OCI-LY7 (cell line): ENCODE measurements at regions not wholly inside any gene's neighbourhood (a gene's known extent, or its start where the extent isn't known, plus 50 kb on each side); places are given as distances from the start of the nearest gene placed in this dataset.

Source experiments
- BruUV-seq: library from RNA; stranded (reverse); fragments of 400-500 nt; replicated peaks from 2 replicates; lab custom pipeline; 2021; lab: Mats Ljungman, UMichigan
- CTCF ChIA-PET: fragments of 300-600 bp; sonication (Branson Sonifier 250); formaldehyde crosslinking; loops from one replicate; lab custom pipeline; 2022; ENCODE audit warnings: antibody characterized with exemption; ENCODE audit not compliant: unreplicated experiment; lab: Charles Lee
- POLR2A ChIA-PET: fragments of 300-600 bp; sonication (Branson Sonifier 250); formaldehyde crosslinking; loops from one replicate; lab custom pipeline; 2022; ENCODE audit warnings: antibody characterized with exemption; lab: Charles Lee
- DNase-seq: peaks from one replicate; pipeline ENCODE4 v3.0.0-alpha.2; 2015; ENCODE audit warnings: low spot score
- H2AFZ ChIP-seq: fragments of 200-600 bp; sonication (generic), shearing (Covaris generic); 2 replicates; pipeline ENCODE4 v1.6.1; 2014; ENCODE audit warnings: mild to moderate bottlenecking, antibody characterized with exemption, low read length, moderate library complexity
- H3K27ac ChIP-seq: fragments of 200-600 bp; sonication (generic); 2 replicates; pipeline ENCODE4 v1.5.1; 2014; ENCODE audit warnings: mixed run types, low read depth, mild to moderate bottlenecking, moderate library complexity, low read length, inconsistent platforms; ENCODE audit not compliant: poor library complexity, severe bottlenecking
- H3K36me3 ChIP-seq: fragments of 200-600 bp; sonication (generic); 2 replicates; pipeline ENCODE4 v1.6.1; 2014; ENCODE audit warnings: mild to moderate bottlenecking, antibody characterized with exemption, low read length, moderate library complexity, mixed read lengths; ENCODE audit not compliant: insufficient read depth
- H3K4me1 ChIP-seq: fragments of 200-600 bp; sonication (generic); 2 replicates; pipeline ENCODE4 v1.5.1; 2014; ENCODE audit warnings: mild to moderate bottlenecking, low read length; ENCODE audit not compliant: insufficient read depth, poor library complexity, severe bottlenecking
- H3K4me2 ChIP-seq: fragments of 200-600 bp; sonication (generic); 2 replicates; pipeline ENCODE4 v1.6.1; 2014; ENCODE audit warnings: mild to moderate bottlenecking, low read length
- H3K4me3 ChIP-seq: fragments of 200-600 bp; sonication (generic); 2 replicates; pipeline ENCODE4 v1.5.1; 2014; ENCODE audit warnings: mild to moderate bottlenecking, low read depth, low read length; ENCODE audit not compliant: poor library complexity, severe bottlenecking
- H3K79me2 ChIP-seq: fragments of 200-600 bp; sonication (generic); 2 replicates; pipeline ENCODE4 v1.6.1; 2016; ENCODE audit warnings: low read depth, mild to moderate bottlenecking, low read length, moderate library complexity, mixed read lengths; ENCODE audit not compliant: insufficient read depth
- H3K9me2 ChIP-seq: fragments of 200-600 bp; sonication (generic); 2 replicates; pipeline ENCODE4 v1.6.1; 2016; ENCODE audit warnings: mild to moderate bottlenecking, low read length, mixed read lengths; ENCODE audit not compliant: insufficient read depth
- H3K9me3 ChIP-seq: fragments of 200-600 bp; sonication (generic); 2 replicates; pipeline ENCODE4 v1.6.1; 2014; ENCODE audit warnings: mild to moderate bottlenecking, mixed run types, low read length, mixed read lengths
- H4K20me1 ChIP-seq: fragments of 200-600 bp; sonication (generic); 2 replicates; pipeline ENCODE4 v1.6.1; 2014; ENCODE audit warnings: mild to moderate bottlenecking, antibody characterized with exemption, low read length, moderate library complexity, mixed read lengths; ENCODE audit not compliant: insufficient read depth
- CTCF ChIP-seq: fragments of 200-600 bp; sonication (generic); conservative IDR thresholded peaks from 2 replicates; pipeline ENCODE4 v1.5.1; 2014; ENCODE audit warnings: mild to moderate bottlenecking, antibody characterized with exemption, low read length, moderate library complexity, mixed read lengths
- EZH2phosphoT487 ChIP-seq: fragments of 200-600 bp; sonication (generic); IDR thresholded peaks from 2 replicates; pipeline ENCODE4 v1.6.1; 2018; ENCODE audit warnings: low read depth, borderline replicate concordance, mild to moderate bottlenecking, mixed run types, antibody characterized with exemption, low read length, moderate library complexity, mixed read lengths
- intact Hi-C: fragments of 100-400 bp; cut with micrococcal nuclease; formaldehyde crosslinking; loops from one replicate; pipeline ENCODE4 v1.10.0; 2022; ENCODE audit not compliant: unreplicated experiment

GRCh38 chr10:112006831-112007230 lies 176.7 kb downstream of the GPAM start:
- Histone ChIP-seq H3K4me1 (no peaks in the 10 kb centered on the region), H3K4me2 (no peak overlapping the region), H3K9me3 (no peaks in the 10 kb centered on the region), H3K27ac (no peak overlapping the region), H3K36me3 (no peaks in the 10 kb centered on the region), H2AFZ (no peak overlapping the region), H4K20me1 (no peaks in the 10 kb centered on the region), H3K9me2 (no peaks in the 10 kb centered on the region), H3K4me3 (no peak overlapping the region), H3K79me2 (no peaks in the 10 kb centered on the region)
- BruUV-seq, result no TSS peak
- no peak for DNase-seq
- ChIA-PET CTCF (interaction anchor here (0.6 kb wide), 1 partner anchor 18 kb away, joined by 3 read pairs; no protein-coding TSS in a partner anchor), POLR2A (no interaction called here)
- TF ChIP-seq CTCF (no peak), EZH2phosphoT487 (no peak)
- intact Hi-C loops, result no loop called here

GRCh38 chr10:112022196-112022595 lies 161.4 kb downstream of the GPAM start:
- no peak for TF ChIP-seq EZH2phosphoT487
- TF ChIP-seq CTCF, result no peak
- Histone ChIP-seq H3K9me3 (no peaks in the 10 kb centered on the region), H4K20me1 (no peaks in the 10 kb centered on the region), H3K4me2 (no peak overlapping the region), H3K79me2 (no peaks in the 10 kb centered on the region), H3K4me3 (no peak overlapping the region), H3K9me2 (no peaks in the 10 kb centered on the region), H2AFZ (no peak overlapping the region), H3K4me1 (no peaks in the 10 kb centered on the region), H3K36me3 (no peaks in the 10 kb centered on the region), H3K27ac (no peak overlapping the region)
- CTCF ChIA-PET, result no interaction called here
- no TSS peak for BruUV-seq
- POLR2A ChIA-PET, result no interaction called here
- intact Hi-C loops, result no loop called here
- DNase-seq, result no peak

- Histone ChIP-seq H3K4me3 (no peak overlapping the region), H3K27ac (no peak overlapping the region), H4K20me1 (no peaks in the 10 kb centered on the region), H3K36me3 (no peaks in the 10 kb centered on the region), H3K79me2 (no peaks in the 10 kb centered on the region), H3K4me1 (no peaks in the 10 kb centered on the region), H3K4me2 (no peak overlapping the region), H3K9me2 (no peaks in the 10 kb centered on the region), H3K9me3 (no peaks in the 10 kb centered on the region), H2AFZ (no peak overlapping the region)
- CTCF ChIA-PET, result no interaction called here
- POLR2A ChIA-PET, result interaction anchor here (1.3 kb wide), 1 partner anchor 13 kb away, joined by 3 read pairs; no protein-coding TSS in a partner anchor
- intact Hi-C loops, result no loop called here
- no peak for DNase-seq
- BruUV-seq, result no TSS peak
- TF ChIP-seq CTCF (no peak), EZH2phosphoT487 (no peak)
Measured at GRCh38 chr10:112024079-112024478, 159.5 kb downstream of the GPAM start.
